AG09309 (cell line): ENCODE measurements at regions not wholly inside any gene's neighbourhood (a gene's known extent, or its start where the extent isn't known, plus 50 kb on each side); places are given as distances from the start of the nearest gene placed in this dataset.

Experiments
- DNase-seq: peaks from one replicate; pipeline ENCODE4 v3.0.0-alpha.2; 2010; ENCODE audit warnings: low read depth
- H3K4me3 ChIP-seq: 2 replicates; pipeline ENCODE4 v1.5.1; 2011; ENCODE audit warnings: mild to moderate bottlenecking, low read depth, low read length, moderate library complexity; ENCODE audit not compliant: control insufficient read depth
- TF ChIP-seq, protein P1 (sequence below): IDR thresholded peaks from 2 replicates; pipeline ENCODE4 v1.5.1; 2011; ENCODE audit warnings: mild to moderate bottlenecking, low read depth, low read length, inconsistent platforms; ENCODE audit not compliant: insufficient read depth, control insufficient read depth; ENCODE audit errors: missing control alignments

DNA sequence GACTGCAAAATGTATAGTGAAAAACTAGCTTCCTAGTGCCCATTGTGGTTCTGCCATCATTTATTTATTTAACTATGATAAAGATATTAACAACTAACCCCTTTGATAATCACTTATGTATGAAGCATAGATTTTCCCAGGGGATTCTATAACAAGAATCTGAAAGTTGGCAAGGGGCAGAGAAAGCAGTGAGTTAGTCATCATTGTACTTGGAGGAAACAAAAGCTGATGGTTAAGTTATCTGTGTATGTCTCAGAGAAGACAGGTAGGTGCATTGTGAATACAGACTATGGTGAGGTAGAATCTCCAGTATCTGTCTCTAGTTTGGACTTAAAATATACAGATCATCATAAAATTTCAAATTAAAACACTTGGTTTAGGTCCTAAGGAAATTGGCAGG, 2159.1 kb upstream of the CELF4 start:
- DNase-seq = no peak
- H3K4me3 ChIP-seq = no peak overlapping the region
- TF ChIP-seq, protein P1, sequence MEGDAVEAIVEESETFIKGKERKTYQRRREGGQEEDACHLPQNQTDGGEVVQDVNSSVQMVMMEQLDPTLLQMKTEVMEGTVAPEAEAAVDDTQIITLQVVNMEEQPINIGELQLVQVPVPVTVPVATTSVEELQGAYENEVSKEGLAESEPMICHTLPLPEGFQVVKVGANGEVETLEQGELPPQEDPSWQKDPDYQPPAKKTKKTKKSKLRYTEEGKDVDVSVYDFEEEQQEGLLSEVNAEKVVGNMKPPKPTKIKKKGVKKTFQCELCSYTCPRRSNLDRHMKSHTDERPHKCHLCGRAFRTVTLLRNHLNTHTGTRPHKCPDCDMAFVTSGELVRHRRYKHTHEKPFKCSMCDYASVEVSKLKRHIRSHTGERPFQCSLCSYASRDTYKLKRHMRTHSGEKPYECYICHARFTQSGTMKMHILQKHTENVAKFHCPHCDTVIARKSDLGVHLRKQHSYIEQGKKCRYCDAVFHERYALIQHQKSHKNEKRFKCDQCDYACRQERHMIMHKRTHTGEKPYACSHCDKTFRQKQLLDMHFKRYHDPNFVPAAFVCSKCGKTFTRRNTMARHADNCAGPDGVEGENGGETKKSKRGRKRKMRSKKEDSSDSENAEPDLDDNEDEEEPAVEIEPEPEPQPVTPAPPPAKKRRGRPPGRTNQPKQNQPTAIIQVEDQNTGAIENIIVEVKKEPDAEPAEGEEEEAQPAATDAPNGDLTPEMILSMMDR = no peak

DNA sequence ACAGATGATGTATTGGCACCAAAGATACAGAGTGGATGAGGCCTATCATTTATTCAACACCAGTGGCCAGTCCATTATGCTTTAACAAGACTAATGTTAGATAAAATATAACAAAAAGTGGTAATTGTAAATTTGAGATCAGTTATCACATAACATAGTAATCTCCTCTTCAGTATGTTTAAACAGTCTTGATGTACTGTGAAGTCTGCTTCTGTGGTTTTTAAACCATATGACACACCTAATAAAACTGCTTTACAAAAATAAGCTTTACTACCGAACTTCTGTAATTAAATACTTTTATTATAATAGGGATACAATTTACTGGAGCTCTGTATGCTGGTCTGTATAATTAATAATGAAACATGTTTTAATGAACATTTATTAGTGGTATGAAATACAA, 2156.1 kb upstream of the CELF4 start:
- TF ChIP-seq, protein P1 = no peak
- H3K4me3 ChIP-seq = no peak overlapping the region
- no peak for DNase-seq

DNA sequence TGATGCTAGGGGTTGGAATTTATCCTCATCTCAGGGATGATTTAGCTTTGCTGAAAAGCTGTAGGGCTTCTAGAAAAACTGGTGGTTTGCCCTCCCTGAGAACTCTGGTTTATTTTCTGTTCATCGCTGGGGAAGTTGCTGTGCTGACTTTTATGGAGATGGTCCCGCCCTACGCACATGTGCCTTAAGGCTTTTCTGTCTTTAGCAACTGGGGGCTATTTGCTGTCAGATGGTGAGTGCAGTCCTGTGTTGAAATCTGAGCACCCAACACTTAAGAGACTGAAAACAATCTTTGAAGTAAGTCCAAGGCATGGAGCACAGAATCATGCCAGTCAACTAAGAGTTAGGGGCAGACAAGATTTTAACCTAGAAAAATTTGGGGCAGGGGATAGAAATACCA, 2148.4 kb upstream of the CELF4 start:
- no peak for DNase-seq
- TF ChIP-seq, protein P1 = no peak
- H3K4me3 ChIP-seq = no peak overlapping the region

DNA sequence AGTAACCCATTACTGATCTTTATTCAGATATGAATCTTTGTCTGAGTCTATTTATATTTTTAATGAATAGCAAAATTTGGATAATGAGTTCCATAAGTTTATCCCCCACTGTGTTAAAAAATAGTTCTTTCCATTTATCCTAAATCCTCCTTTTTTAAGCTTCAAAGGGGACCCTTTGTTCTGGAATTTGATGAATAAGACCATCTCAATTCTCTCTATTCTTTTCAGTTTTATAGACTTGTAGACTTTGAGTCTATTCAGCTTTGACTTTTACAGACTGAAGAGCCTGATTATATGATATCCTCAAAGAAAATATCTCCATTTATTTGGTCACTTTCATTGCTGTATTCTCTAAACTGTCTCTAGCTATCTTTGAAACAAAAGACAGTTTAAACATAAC, 2146.1 kb upstream of the CELF4 start:
- DNase-seq = no peak
- TF ChIP-seq, protein P1 = no peak
- no peak overlapping the region for H3K4me3 ChIP-seq

DNA sequence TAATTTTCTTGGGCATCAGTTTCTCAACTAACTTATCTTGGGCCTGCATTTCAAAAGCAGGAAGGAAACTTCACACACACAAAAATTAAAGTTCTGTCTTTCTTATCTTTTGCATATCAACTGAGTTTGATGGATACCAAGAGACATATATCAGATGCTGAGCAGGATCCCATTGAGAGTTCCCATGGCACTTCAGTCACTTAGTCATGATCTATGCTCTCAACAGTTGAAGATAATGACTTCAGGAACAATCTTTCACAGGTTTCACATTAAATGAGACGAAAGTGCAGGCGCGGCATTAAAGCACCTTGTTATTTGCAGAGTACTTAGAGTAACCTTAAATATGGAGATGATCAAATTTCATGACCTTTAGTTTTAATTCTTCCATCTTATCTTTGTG, 2139.8 kb upstream of the CELF4 start:
- H3K4me3 ChIP-seq = no peak overlapping the region
- TF ChIP-seq, protein P1 = no peak
- no peak for DNase-seq

DNA sequence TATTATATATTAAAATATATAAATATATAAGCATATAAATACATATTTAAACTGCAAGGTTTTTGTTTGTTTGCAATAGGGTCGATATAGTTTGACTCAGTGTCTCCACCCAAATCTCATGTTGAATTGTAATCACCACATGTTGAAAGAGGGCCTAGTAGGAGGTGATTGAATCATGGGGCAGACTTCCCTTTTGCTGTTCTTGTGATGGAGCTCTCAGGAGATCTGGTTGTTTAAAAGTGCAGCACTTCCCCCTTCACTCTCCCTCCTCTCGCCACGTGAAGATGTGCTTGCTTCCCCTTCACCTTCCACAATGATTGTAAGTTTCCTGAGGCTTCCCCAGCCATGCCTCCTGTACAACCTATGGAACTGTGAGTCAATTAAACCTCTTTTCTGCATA, 2137.3 kb upstream of the CELF4 start:
- DNase-seq = no peak
- H3K4me3 ChIP-seq = no peak overlapping the region
- TF ChIP-seq, protein P1 = no peak

DNA sequence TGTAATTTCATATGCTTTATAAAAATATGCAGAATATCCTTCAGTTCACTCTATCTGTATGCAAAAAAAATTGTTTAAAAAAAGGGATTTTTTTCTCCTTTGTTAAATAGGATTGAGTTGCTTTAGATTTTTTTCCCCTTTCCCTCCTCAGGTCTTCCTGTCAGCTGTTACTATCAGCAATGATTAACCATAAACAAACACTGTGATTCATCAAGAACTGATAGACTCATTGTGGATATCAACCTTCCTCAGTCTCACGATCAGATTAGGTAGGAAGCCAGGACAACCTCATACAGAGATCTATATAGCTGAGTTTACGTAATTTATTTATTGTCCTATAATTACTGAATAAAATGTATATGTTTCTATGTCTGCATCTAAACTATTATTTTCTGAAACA, 2136.2 kb upstream of the CELF4 start:
- DNase-seq = no peak
- TF ChIP-seq, protein P1 = no peak
- no peak overlapping the region for H3K4me3 ChIP-seq
